ENCODE measurements at regions not wholly inside any gene's neighbourhood (a gene's known extent, or its start where the extent isn't known, plus 50 kb on each side); places are given as distances from the start of the nearest gene placed in this dataset.

DNA sequence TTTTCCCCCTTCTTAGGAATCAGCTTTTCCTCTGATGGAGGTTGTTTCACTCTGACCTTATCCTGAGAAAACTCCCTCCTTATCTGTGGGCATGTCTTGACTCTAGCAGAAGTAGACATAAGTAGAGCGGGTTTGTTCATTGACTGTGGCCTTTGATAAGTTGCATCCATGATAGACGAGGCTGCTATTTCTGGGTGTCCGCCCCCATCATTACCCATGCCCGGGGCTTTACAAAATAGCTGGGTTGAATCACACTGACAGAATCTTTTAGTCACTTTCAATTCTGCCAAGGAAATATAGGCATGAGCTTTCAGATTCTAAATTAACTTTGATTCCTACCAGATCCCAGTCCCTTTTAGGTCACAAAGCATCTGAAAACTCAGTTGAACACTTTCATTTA lies 223.8 kb downstream of the SEC61B start:
- no peaks in the 10 kb centered on the region for H3K9me3 ChIP-seq (ENCODE audit: control insufficient read depth, low read length)
- H3K27ac ChIP-seq (ENCODE audit: insufficient read depth, low read depth, low read length, poor library complexity, severe bottlenecking), result no peak overlapping the region
- no peaks in the 10 kb centered on the region for H3K4me1 ChIP-seq (ENCODE audit: control insufficient read depth, insufficient read depth, low read length)
- H3K27me3 ChIP-seq (ENCODE audit: control insufficient read depth, insufficient read depth, low read length, poor library complexity, severe bottlenecking), result no peaks in the 10 kb centered on the region
- no peak overlapping the region for H3K4me3 ChIP-seq (ENCODE audit: insufficient read depth, low read depth, low read length)
- H3K36me3 ChIP-seq (ENCODE audit: control insufficient read depth, insufficient read depth, low read length), result no peaks in the 10 kb centered on the region
- 91 to 96% methylated on average over 4 of the region's 4 CpGs for WGBS, 2 experiments

DNA sequence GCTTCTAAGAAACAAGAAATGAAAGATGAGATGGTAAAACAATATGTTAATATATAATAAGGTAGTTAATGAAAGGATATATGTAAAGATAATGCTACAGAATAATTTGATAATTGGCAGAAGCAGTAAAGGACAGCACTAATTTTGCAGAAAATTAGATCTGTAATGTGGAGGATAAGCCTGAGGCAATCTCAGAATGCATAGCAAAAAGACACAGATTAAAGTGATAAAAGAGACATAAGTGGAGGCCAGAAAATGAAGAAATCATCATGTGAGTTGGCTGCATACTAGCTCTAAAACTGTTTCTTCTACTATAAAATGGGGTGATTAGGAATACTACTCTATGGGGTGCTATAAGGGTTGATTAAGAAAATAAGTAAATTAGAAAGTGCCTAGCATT lies 225.9 kb downstream of the SEC61B start:
- H3K36me3 ChIP-seq (ENCODE audit: control insufficient read depth, insufficient read depth, low read length), result no peaks in the 10 kb centered on the region
- no peaks in the 10 kb centered on the region for H3K27me3 ChIP-seq (ENCODE audit: control insufficient read depth, insufficient read depth, low read length, poor library complexity, severe bottlenecking)
- H3K4me1 ChIP-seq (ENCODE audit: control insufficient read depth, insufficient read depth, low read length), result no peaks in the 10 kb centered on the region
- H3K4me3 ChIP-seq (ENCODE audit: insufficient read depth, low read depth, low read length), result no peak overlapping the region
- no peak overlapping the region for H3K27ac ChIP-seq (ENCODE audit: insufficient read depth, low read depth, low read length, poor library complexity, severe bottlenecking)
- H3K9me3 ChIP-seq (ENCODE audit: control insufficient read depth, low read length), result no peaks in the 10 kb centered on the region

DNA sequence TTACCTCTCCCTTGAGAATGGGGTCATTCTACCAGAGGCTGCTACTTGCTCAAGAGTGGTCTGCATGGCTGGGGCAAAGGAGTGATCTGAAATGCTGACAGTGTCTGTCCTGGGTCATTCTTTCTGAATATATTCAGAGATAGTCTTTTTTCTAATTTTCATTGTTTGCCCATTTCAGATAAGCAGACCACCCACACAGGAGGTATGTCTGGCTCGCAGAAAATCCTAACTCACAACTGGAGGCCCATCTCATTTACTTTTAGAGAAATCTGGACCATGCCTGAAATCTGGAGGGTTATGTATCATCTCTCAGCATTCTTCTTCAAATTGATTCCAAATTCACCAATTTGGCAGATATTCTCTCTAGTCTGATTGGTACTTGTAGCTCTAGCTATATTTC lies 227.6 kb downstream of the SEC61B start:
- no peaks in the 10 kb centered on the region for H3K9me3 ChIP-seq (ENCODE audit: control insufficient read depth, low read length)
- H3K4me3 ChIP-seq (ENCODE audit: insufficient read depth, low read depth, low read length), result no peak overlapping the region
- no peaks in the 10 kb centered on the region for H3K4me1 ChIP-seq (ENCODE audit: control insufficient read depth, insufficient read depth, low read length)
- 78 to 94% methylated on average over 1 of the region's 1 CpG for WGBS, 2 experiments
- no peaks in the 10 kb centered on the region for H3K36me3 ChIP-seq (ENCODE audit: control insufficient read depth, insufficient read depth, low read length)
- no peaks in the 10 kb centered on the region for H3K27me3 ChIP-seq (ENCODE audit: control insufficient read depth, insufficient read depth, low read length, poor library complexity, severe bottlenecking)
- H3K27ac ChIP-seq (ENCODE audit: insufficient read depth, low read depth, low read length, poor library complexity, severe bottlenecking), result no peak overlapping the region

DNA sequence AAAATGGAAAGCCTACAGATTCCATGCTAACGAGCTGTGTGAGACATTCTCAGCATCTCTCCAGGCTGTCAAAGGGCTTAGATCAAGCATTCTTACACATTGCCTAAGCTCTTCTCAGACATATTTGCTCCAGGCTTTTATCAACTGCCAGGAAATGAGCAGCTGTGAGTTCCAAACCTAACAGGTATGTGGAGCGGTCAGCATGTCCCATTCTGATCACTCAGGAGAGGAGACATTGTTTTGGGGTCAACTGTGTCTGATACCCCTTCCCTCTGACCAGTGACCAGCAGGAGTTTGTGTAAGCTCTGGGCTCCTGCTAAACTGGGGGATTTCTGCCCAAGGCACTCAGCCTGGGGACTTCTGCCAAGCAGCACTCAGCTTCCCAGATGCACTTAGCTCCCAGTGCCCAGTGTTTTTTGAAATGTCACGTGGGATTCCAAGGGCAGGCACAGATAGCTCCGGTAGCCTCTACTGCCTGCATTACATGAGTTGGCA lies 229.1 kb downstream of the SEC61B start:
- Histone ChIP-seq H3K9me3 (ENCODE audit: control insufficient read depth, low read length) (no peaks in the 10 kb centered on the region), H3K27ac (ENCODE audit: insufficient read depth, low read depth, low read length, poor library complexity, severe bottlenecking) (no peak overlapping the region), H3K36me3 (ENCODE audit: control insufficient read depth, insufficient read depth, low read length) (no peaks in the 10 kb centered on the region), H3K4me3 (ENCODE audit: insufficient read depth, low read depth, low read length) (no peak overlapping the region), H3K27me3 (ENCODE audit: control insufficient read depth, insufficient read depth, low read length, poor library complexity, severe bottlenecking) (no peaks in the 10 kb centered on the region), H3K4me1 (ENCODE audit: control insufficient read depth, insufficient read depth, low read length) (no peaks in the 10 kb centered on the region)
- WGBS, 2 experiments, result 92 to 95% methylated on average over 4 of the region's 4 CpGs

DNA sequence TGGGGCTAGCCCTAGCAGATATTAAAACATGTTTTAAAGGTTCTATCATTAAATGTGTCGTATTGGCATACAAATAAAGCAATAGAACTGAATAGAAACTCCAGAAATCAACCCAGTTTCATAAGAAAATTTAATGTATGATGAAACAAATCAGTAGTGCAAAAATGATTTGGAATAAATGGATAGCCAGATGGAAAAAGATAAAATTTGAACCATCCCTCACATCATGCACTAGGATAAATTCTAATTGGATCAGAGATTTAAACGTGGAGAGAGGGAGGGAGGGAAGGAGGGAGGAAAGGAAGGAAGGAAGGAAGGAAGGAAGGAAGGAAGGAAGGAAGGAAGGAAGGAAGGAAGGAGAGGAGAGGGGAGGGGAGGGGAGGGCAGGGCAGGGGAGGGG lies 235.3 kb downstream of the SEC61B start:
- no peaks in the 10 kb centered on the region for H3K4me1 ChIP-seq (ENCODE audit: control insufficient read depth, insufficient read depth, low read length)
- no peak overlapping the region for H3K4me3 ChIP-seq (ENCODE audit: insufficient read depth, low read depth, low read length)
- no peaks in the 10 kb centered on the region for H3K9me3 ChIP-seq (ENCODE audit: control insufficient read depth, low read length)
- WGBS, 2 experiments, result no CpG with 5 or more reads among the region's 2 CpGs
- no peaks in the 10 kb centered on the region for H3K27me3 ChIP-seq (ENCODE audit: control insufficient read depth, insufficient read depth, low read length, poor library complexity, severe bottlenecking)
- H3K27ac ChIP-seq (ENCODE audit: insufficient read depth, low read depth, low read length, poor library complexity, severe bottlenecking), result no peak overlapping the region
- H3K36me3 ChIP-seq (ENCODE audit: control insufficient read depth, insufficient read depth, low read length), result no peaks in the 10 kb centered on the region

DNA sequence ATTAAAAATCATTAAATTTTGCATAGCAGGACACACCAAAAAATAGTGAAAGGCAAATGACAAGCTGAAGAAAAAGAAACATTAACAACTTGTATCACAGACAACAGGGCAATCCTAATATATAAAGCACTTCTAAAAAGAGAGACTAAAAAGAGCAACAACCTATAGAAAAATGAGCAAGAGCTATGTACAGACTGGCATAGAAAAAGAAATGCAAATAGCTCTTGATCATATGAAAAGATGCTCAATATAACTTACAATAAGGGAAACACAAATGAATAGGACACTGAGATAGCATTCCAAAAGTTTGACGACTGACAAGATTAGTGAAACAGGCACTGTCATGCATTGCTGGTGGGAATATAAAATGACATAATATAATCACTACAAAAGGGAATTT lies 235.9 kb downstream of the SEC61B start:
- no peak overlapping the region for H3K4me3 ChIP-seq (ENCODE audit: insufficient read depth, low read depth, low read length)
- no peaks in the 10 kb centered on the region for H3K27me3 ChIP-seq (ENCODE audit: control insufficient read depth, insufficient read depth, low read length, poor library complexity, severe bottlenecking)
- WGBS, 2 experiments, result 80 to 92% methylated on average over 1 of the region's 1 CpG
- H3K9me3 ChIP-seq (ENCODE audit: control insufficient read depth, low read length), result no peaks in the 10 kb centered on the region
- no peaks in the 10 kb centered on the region for H3K36me3 ChIP-seq (ENCODE audit: control insufficient read depth, insufficient read depth, low read length)
- no peaks in the 10 kb centered on the region for H3K4me1 ChIP-seq (ENCODE audit: control insufficient read depth, insufficient read depth, low read length)
- H3K27ac ChIP-seq (ENCODE audit: insufficient read depth, low read depth, low read length, poor library complexity, severe bottlenecking), result no peak overlapping the region

DNA sequence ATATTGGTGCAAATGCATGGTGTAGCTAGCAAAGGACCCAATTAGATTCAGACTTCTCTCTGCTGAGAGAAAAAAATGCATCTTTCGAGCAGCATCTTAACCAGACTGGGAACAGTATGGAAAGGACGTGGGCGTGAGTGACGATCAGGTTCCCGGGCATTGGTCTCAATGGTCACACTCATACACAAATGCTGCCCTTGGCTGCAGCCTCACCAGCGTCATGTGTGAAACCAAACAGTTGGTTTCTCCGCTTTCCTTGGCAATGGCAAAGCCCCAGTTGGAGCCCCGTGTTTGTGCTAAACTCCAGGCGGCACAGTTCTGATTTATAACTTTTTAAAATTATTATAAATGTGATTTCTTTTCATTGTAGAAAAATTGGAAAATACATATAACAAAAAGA lies 237.8 kb downstream of the SEC61B start:
- H3K27me3 ChIP-seq (ENCODE audit: control insufficient read depth, insufficient read depth, low read length, poor library complexity, severe bottlenecking), result no peaks in the 10 kb centered on the region
- peaks cover 5% of the 10 kb centered on the region for H3K4me1 ChIP-seq (ENCODE audit: control insufficient read depth, insufficient read depth, low read length)
- no peak overlapping the region for H3K4me3 ChIP-seq (ENCODE audit: insufficient read depth, low read depth, low read length)
- no peaks in the 10 kb centered on the region for H3K36me3 ChIP-seq (ENCODE audit: control insufficient read depth, insufficient read depth, low read length)
- H3K27ac ChIP-seq (ENCODE audit: insufficient read depth, low read depth, low read length, poor library complexity, severe bottlenecking), result no peak overlapping the region
- 94 to 97% methylated on average over 8 to 9 of the region's 9 CpGs for WGBS, 2 experiments
- no peaks in the 10 kb centered on the region for H3K9me3 ChIP-seq (ENCODE audit: control insufficient read depth, low read length)

DNA sequence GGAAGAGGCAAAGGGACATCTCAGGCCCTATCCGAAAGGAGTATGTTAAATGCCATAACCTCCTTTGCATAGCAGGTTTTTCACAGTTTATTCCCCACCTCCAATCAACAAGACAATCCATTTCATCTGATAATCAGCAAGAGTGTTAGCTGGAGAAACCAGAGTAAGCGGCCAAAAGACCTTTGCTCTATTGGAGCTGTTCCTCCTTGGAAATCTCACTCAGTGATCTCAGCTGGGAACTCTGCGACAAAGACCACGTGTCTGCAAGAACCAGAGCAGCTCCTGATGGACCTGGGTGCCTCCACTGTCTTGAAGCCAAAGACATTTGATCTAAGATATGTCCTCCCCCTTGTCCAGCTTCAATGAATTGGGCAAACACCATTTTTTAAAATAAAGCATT lies 241.0 kb downstream of the SEC61B start:
- peaks cover 20% of the 10 kb centered on the region for H3K4me1 ChIP-seq (ENCODE audit: control insufficient read depth, insufficient read depth, low read length)
- H3K4me3 ChIP-seq (ENCODE audit: insufficient read depth, low read depth, low read length), result no peak overlapping the region
- no peak overlapping the region for H3K27ac ChIP-seq (ENCODE audit: insufficient read depth, low read depth, low read length, poor library complexity, severe bottlenecking)
- 93 to 97% methylated on average over 4 of the region's 4 CpGs for WGBS, 2 experiments
- H3K36me3 ChIP-seq (ENCODE audit: control insufficient read depth, insufficient read depth, low read length), result no peaks in the 10 kb centered on the region
- H3K27me3 ChIP-seq (ENCODE audit: control insufficient read depth, insufficient read depth, low read length, poor library complexity, severe bottlenecking), result no peaks in the 10 kb centered on the region
- H3K9me3 ChIP-seq (ENCODE audit: control insufficient read depth, low read length), result no peaks in the 10 kb centered on the region

DNA sequence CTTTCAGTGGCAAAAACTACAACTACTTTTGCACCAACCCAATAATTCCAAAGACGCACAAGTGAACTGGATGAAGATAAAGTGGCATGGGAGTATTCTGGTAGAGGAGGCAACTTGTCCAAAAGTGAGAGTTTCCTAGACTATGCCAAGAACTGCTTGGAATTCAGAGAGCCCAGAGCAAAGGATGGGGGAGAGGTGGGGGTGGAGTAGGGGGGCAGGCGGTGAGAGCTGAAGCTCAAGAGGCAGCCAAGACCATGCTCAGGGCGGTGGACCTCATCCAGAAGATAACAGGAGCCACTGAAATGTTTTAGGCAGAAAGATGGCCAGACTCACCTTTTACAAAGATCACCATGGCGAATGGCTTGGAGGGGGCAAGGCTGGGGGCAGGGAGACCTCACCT lies 242.5 kb downstream of the SEC61B start:
- H3K27ac ChIP-seq (ENCODE audit: insufficient read depth, low read depth, low read length, poor library complexity, severe bottlenecking), result no peak overlapping the region
- no peaks in the 10 kb centered on the region for H3K36me3 ChIP-seq (ENCODE audit: control insufficient read depth, insufficient read depth, low read length)
- 90 to 96% methylated on average over 4 of the region's 4 CpGs for WGBS, 2 experiments
- no peak overlapping the region for H3K4me3 ChIP-seq (ENCODE audit: insufficient read depth, low read depth, low read length)
- peaks cover 20% of the 10 kb centered on the region for H3K4me1 ChIP-seq (ENCODE audit: control insufficient read depth, insufficient read depth, low read length)
- H3K27me3 ChIP-seq (ENCODE audit: control insufficient read depth, insufficient read depth, low read length, poor library complexity, severe bottlenecking), result no peaks in the 10 kb centered on the region
- no peaks in the 10 kb centered on the region for H3K9me3 ChIP-seq (ENCODE audit: control insufficient read depth, low read length)

DNA sequence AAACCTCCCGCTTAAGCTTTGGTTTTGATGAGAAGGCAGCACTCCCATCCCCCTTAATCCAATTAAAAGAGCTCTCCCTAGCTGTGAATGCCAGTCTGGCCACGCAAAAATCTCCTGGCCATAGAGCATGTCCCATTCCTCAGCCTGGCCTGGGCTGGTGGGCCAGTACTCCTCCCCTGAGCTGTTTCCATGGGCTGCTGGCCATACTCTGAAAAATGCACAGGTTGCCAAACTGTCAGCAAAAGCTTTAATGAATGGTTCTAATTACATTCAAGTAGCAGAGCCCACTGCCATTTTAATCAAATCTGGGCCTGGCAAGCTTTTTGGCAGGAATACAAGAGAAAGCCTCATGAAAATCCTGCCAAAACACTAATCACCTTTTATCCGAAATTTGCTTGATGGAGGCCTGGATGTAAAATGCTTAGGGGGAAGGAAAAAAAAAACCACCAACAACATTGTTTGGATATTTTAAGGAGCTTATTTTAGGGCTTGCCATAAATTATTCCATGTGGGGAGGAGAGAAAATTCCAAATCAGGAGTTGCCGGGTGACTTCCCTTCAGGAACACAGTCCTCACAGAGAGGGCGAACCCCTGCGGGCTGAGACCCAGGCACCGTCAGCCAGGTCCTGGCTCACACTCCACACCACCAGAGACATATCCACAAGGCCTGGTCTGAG lies 243.3 kb downstream of the SEC61B start:
- Histone ChIP-seq H3K27ac (ENCODE audit: insufficient read depth, low read depth, low read length, poor library complexity, severe bottlenecking) (peak overlapping the region; percentile 33), H3K4me3 (ENCODE audit: insufficient read depth, low read depth, low read length) (no peak overlapping the region), H3K36me3 (ENCODE audit: control insufficient read depth, insufficient read depth, low read length) (no peaks in the 10 kb centered on the region), H3K4me1 (ENCODE audit: control insufficient read depth, insufficient read depth, low read length) (peaks cover 20% of the 10 kb centered on the region), H3K27me3 (ENCODE audit: control insufficient read depth, insufficient read depth, low read length, poor library complexity, severe bottlenecking) (no peaks in the 10 kb centered on the region), H3K9me3 (ENCODE audit: control insufficient read depth, low read length) (no peaks in the 10 kb centered on the region)
- WGBS, 2 experiments, result 76 to 81% methylated on average over 6 to 7 of the region's 7 CpGs

DNA sequence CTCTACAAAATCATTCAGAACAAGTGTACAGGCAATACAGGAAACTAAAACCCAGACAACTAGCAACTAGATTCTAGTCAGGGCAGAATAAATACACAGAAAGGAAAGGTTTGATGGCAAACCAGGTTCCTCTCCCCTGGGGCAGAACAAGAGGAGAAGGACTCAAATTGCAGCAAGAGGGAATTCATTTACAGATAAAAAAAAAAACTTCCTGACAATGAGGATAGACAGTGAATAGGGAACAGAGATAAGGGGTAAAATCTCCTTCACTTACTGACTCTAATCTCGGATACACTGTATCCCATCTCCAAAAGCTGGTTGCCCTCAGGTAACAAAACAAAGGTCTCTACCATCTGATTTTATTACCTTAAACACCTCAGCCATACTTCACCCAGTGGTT lies 244.0 kb downstream of the SEC61B start:
- Histone ChIP-seq H3K36me3 (ENCODE audit: control insufficient read depth, insufficient read depth, low read length) (no peaks in the 10 kb centered on the region), H3K9me3 (ENCODE audit: control insufficient read depth, low read length) (no peaks in the 10 kb centered on the region), H3K27me3 (ENCODE audit: control insufficient read depth, insufficient read depth, low read length, poor library complexity, severe bottlenecking) (no peaks in the 10 kb centered on the region), H3K27ac (ENCODE audit: insufficient read depth, low read depth, low read length, poor library complexity, severe bottlenecking) (no peak overlapping the region), H3K4me1 (ENCODE audit: control insufficient read depth, insufficient read depth, low read length) (peaks cover 20% of the 10 kb centered on the region), H3K4me3 (ENCODE audit: insufficient read depth, low read depth, low read length) (no peak overlapping the region)
- WGBS, 2 experiments, result 78 to 81% methylated on average over 1 of the region's 1 CpG

Measured in ectodermal cell (in vitro differentiated cells).